ENCODE measurements at regions not wholly inside any gene's neighbourhood (a gene's known extent, or its start where the extent isn't known, plus 50 kb on each side); places are given as distances from the start of the nearest gene placed in this dataset.
"Not testable (repeated sequence)": the region's sequence is repeated elsewhere in the genome, so short reads cannot be mapped to it uniquely, and the experiment has no call there.

GRCh38 chr3:139243710-139244109 lies 100.1 kb upstream of the MRPS22 start:
- DNase-seq = no peak

GRCh38 chr3:139248593-139249255 lies 95.1 kb upstream of the MRPS22 start:
- no peak for DNase-seq

- DNase-seq = no peak
Measured at GRCh38 chr3:139251529-139251928, 92.3 kb upstream of the MRPS22 start.

- DNase-seq = no peak
Measured at GRCh38 chr3:139252719-139253118, 91.1 kb upstream of the MRPS22 start.

- no peak for DNase-seq
Measured at GRCh38 chr3:139258276-139258675, 85.5 kb upstream of the MRPS22 start.

- DNase-seq = no peak
Measured at GRCh38 chr3:139259398-139259797, 84.4 kb upstream of the MRPS22 start.

GRCh38 chr3:139260041-139260486 lies 83.8 kb upstream of the MRPS22 start:
- no peak for DNase-seq

- DNase-seq = no peak
Measured at GRCh38 chr3:139260793-139261736, 82.8 kb upstream of the MRPS22 start.

- DNase-seq = no peak
Measured at GRCh38 chr3:139261754-139262586, 81.8 kb upstream of the MRPS22 start.

- no peak for DNase-seq
Measured at GRCh38 chr3:139263798-139264197, 80.0 kb upstream of the MRPS22 start.

GRCh38 chr3:139264375-139264774 lies 79.4 kb upstream of the MRPS22 start:
- no peak for DNase-seq

GRCh38 chr3:139265131-139266016 lies 78.4 kb upstream of the MRPS22 start:
- no peak for DNase-seq

- no peak for DNase-seq
Measured at GRCh38 chr3:139267300-139268246, 76.2 kb upstream of the MRPS22 start.

GRCh38 chr3:139269984-139270383 lies 73.8 kb upstream of the MRPS22 start:
- DNase-seq = no peak

- not testable (repeated sequence) for DNase-seq
Measured at GRCh38 chr3:139270652-139271051, 73.2 kb upstream of the MRPS22 start.

GRCh38 chr3:139280027-139280671 lies 63.7 kb upstream of the MRPS22 start:
- no peak for DNase-seq

GRCh38 chr3:139281096-139281495 lies 62.7 kb upstream of the MRPS22 start:
- DNase-seq = no peak

- DNase-seq = no peak
Measured at GRCh38 chr3:139281522-139282196, 62.2 kb upstream of the MRPS22 start.

- DNase-seq = no peak
Measured at GRCh38 chr3:139283301-139283700, 60.5 kb upstream of the MRPS22 start.

- DNase-seq = no peak
Measured at GRCh38 chr3:139284221-139284620, 59.6 kb upstream of the MRPS22 start.

Measured in activated CD4-positive, alpha-beta T cell treated with anti-CD3 and anti-CD28 coated beads, Interleukin-2, amount 50 U/mL, for 1 hour (primary cell).